ENCODE measurements at regions not wholly inside any gene's neighbourhood (a gene's known extent, or its start where the extent isn't known, plus 50 kb on each side); places are given as distances from the start of the nearest gene placed in this dataset.

- DNase-seq, result no peak
- ATAC-seq (ENCODE audit: insufficient read depth, low read depth), result no peak
- H3K9ac ChIP-seq (ENCODE audit: low read depth, low read length), result no peak overlapping the region
Observed at GRCh38 chr3:194042927-194043326, 93.0 kb upstream of the HES1 start.

GRCh38 chr3:194043516-194043915 lies 92.4 kb upstream of the HES1 start:
- ATAC-seq (ENCODE audit: insufficient read depth, low read depth) (no peak), DNase-seq (no peak)
- TF ChIP-seq EZH2 (IDR thresholded peaks at IDR 0.05; ENCODE audit: borderline replicate concordance, low read depth, low read length, severe bottlenecking) (no peak), CTCF (IDR thresholded peaks at IDR 0.05; ENCODE audit: borderline replicate concordance, extremely low read depth, low read length, poor library complexity, severe bottlenecking) (no peak)
- H3K36me3 ChIP-seq (ENCODE audit: insufficient read depth, low read length), result no peaks in the 10 kb centered on the region
- H3K9me3 ChIP-seq (ENCODE audit: insufficient read depth, low read length, severe bottlenecking), result no peaks in the 10 kb centered on the region
- H3K4me3 ChIP-seq (ENCODE audit: low read depth in 1 of 2, low read length in 2 of 2), result no peak overlapping the region
- no peak overlapping the region for H3K4me2 ChIP-seq (ENCODE audit: insufficient read depth, low read length)
- no peaks in the 10 kb centered on the region for H3K4me1 ChIP-seq (ENCODE audit: insufficient read depth, low read length)
- H3K27me3 ChIP-seq (ENCODE audit: insufficient read depth, low read length, poor library complexity), result peaks cover 14% of the 10 kb centered on the region
- no peak overlapping the region for H2AFZ ChIP-seq (ENCODE audit: low read depth, low read length)
- H3K79me2 ChIP-seq (ENCODE audit: insufficient read depth, low read length), result no peaks in the 10 kb centered on the region
- H3K27ac ChIP-seq (ENCODE audit: low read length), result no peak overlapping the region
- H3K9ac ChIP-seq (ENCODE audit: low read depth, low read length), result no peak overlapping the region
- no peaks in the 10 kb centered on the region for H4K20me1 ChIP-seq (ENCODE audit: insufficient read depth, low read length)

More at GRCh38 chr3:194042927-194043326, 93.0 kb upstream of the HES1 start:
- no peaks in the 10 kb centered on the region for H3K79me2 ChIP-seq (ENCODE audit: insufficient read depth, low read length)
- no peak for TF ChIP-seq CTCF (IDR thresholded peaks at IDR 0.05; ENCODE audit: borderline replicate concordance, extremely low read depth, low read length, poor library complexity, severe bottlenecking)
- TF ChIP-seq EZH2 (IDR thresholded peaks at IDR 0.05; ENCODE audit: borderline replicate concordance, low read depth, low read length, severe bottlenecking), result no peak
- no peak overlapping the region for H3K4me2 ChIP-seq (ENCODE audit: insufficient read depth, low read length)
- H3K4me3 ChIP-seq (ENCODE audit: low read depth in 1 of 2, low read length in 2 of 2), result no peak overlapping the region
- no peaks in the 10 kb centered on the region for H3K4me1 ChIP-seq (ENCODE audit: insufficient read depth, low read length)
- H4K20me1 ChIP-seq (ENCODE audit: insufficient read depth, low read length), result no peaks in the 10 kb centered on the region
- H3K27ac ChIP-seq (ENCODE audit: low read length), result no peak overlapping the region
- H3K27me3 ChIP-seq (ENCODE audit: insufficient read depth, low read length, poor library complexity), result peaks cover 14% of the 10 kb centered on the region
- no peaks in the 10 kb centered on the region for H3K9me3 ChIP-seq (ENCODE audit: insufficient read depth, low read length, severe bottlenecking)
- no peak overlapping the region for H2AFZ ChIP-seq (ENCODE audit: low read depth, low read length)
- no peaks in the 10 kb centered on the region for H3K36me3 ChIP-seq (ENCODE audit: insufficient read depth, low read length)

GRCh38 chr3:194045289-194045688 lies 90.7 kb upstream of the HES1 start:
- ATAC-seq (ENCODE audit: insufficient read depth, low read depth), result no peak
- Histone ChIP-seq H3K9me3 (ENCODE audit: insufficient read depth, low read length, severe bottlenecking) (peaks cover 3% of the 10 kb centered on the region), H3K4me2 (ENCODE audit: insufficient read depth, low read length) (no peak overlapping the region), H3K36me3 (ENCODE audit: insufficient read depth, low read length) (no peaks in the 10 kb centered on the region), H3K79me2 (ENCODE audit: insufficient read depth, low read length) (no peaks in the 10 kb centered on the region), H3K4me3 (ENCODE audit: low read depth in 1 of 2, low read length in 2 of 2) (no peak overlapping the region), H3K4me1 (ENCODE audit: insufficient read depth, low read length) (no peaks in the 10 kb centered on the region), H4K20me1 (ENCODE audit: insufficient read depth, low read length) (no peaks in the 10 kb centered on the region), H3K27ac (ENCODE audit: low read length) (no peak overlapping the region), H2AFZ (ENCODE audit: low read depth, low read length) (no peak overlapping the region), H3K27me3 (ENCODE audit: insufficient read depth, low read length, poor library complexity) (peaks cover 14% of the 10 kb centered on the region), H3K9ac (ENCODE audit: low read depth, low read length) (no peak overlapping the region)
- TF ChIP-seq EZH2 (IDR thresholded peaks at IDR 0.05; ENCODE audit: borderline replicate concordance, low read depth, low read length, severe bottlenecking) (no peak), CTCF (IDR thresholded peaks at IDR 0.05; ENCODE audit: borderline replicate concordance, extremely low read depth, low read length, poor library complexity, severe bottlenecking) (no peak)
- DNase-seq, result no peak

- no peak for DNase-seq
- Histone ChIP-seq H3K4me2 (ENCODE audit: insufficient read depth, low read length) (no peak overlapping the region), H3K9ac (ENCODE audit: low read depth, low read length) (no peak overlapping the region), H3K9me3 (ENCODE audit: insufficient read depth, low read length, severe bottlenecking) (peaks cover 9% of the 10 kb centered on the region), H3K27me3 (ENCODE audit: insufficient read depth, low read length, poor library complexity) (peaks cover 14% of the 10 kb centered on the region), H3K79me2 (ENCODE audit: insufficient read depth, low read length) (no peaks in the 10 kb centered on the region), H3K4me3 (ENCODE audit: low read depth in 1 of 2, low read length in 2 of 2) (no peak overlapping the region), H4K20me1 (ENCODE audit: insufficient read depth, low read length) (no peaks in the 10 kb centered on the region), H3K27ac (ENCODE audit: low read length) (no peak overlapping the region), H3K36me3 (ENCODE audit: insufficient read depth, low read length) (no peaks in the 10 kb centered on the region), H2AFZ (ENCODE audit: low read depth, low read length) (no peak overlapping the region), H3K4me1 (ENCODE audit: insufficient read depth, low read length) (no peaks in the 10 kb centered on the region)
- TF ChIP-seq EZH2 (IDR thresholded peaks at IDR 0.05; ENCODE audit: borderline replicate concordance, low read depth, low read length, severe bottlenecking) (no peak), CTCF (IDR thresholded peaks at IDR 0.05; ENCODE audit: borderline replicate concordance, extremely low read depth, low read length, poor library complexity, severe bottlenecking) (no peak)
- ATAC-seq (ENCODE audit: insufficient read depth, low read depth), result no peak
Observed at GRCh38 chr3:194045919-194046318, 90.0 kb upstream of the HES1 start.
